ENCODE measurements at regions not wholly inside any gene's neighbourhood (a gene's known extent, or its start where the extent isn't known, plus 50 kb on each side); places are given as distances from the start of the nearest gene placed in this dataset.
"Not testable (repeated sequence)": the region's sequence is repeated elsewhere in the genome, so short reads cannot be mapped to it uniquely, and the experiment has no call there.

GRCh38 chr4:3909616-3910015 lies 143.4 kb downstream of the ADRA2C start:
- TF ChIP-seq POLR2A (IDR thresholded peaks at IDR 0.05): not testable (repeated sequence)
- TF ChIP-seq, protein P1, sequence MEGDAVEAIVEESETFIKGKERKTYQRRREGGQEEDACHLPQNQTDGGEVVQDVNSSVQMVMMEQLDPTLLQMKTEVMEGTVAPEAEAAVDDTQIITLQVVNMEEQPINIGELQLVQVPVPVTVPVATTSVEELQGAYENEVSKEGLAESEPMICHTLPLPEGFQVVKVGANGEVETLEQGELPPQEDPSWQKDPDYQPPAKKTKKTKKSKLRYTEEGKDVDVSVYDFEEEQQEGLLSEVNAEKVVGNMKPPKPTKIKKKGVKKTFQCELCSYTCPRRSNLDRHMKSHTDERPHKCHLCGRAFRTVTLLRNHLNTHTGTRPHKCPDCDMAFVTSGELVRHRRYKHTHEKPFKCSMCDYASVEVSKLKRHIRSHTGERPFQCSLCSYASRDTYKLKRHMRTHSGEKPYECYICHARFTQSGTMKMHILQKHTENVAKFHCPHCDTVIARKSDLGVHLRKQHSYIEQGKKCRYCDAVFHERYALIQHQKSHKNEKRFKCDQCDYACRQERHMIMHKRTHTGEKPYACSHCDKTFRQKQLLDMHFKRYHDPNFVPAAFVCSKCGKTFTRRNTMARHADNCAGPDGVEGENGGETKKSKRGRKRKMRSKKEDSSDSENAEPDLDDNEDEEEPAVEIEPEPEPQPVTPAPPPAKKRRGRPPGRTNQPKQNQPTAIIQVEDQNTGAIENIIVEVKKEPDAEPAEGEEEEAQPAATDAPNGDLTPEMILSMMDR (IDR thresholded peaks at IDR 0.05): not testable (repeated sequence)

Measured in thyroid gland (tissue), 4 donors.